ENCODE measurements at regions not wholly inside any gene's neighbourhood (a gene's known extent, or its start where the extent isn't known, plus 50 kb on each side); places are given as distances from the start of the nearest gene placed in this dataset.
"Not testable (repeated sequence)": the region's sequence is repeated elsewhere in the genome, so short reads cannot be mapped to it uniquely, and the experiment has no call there.

DNA sequence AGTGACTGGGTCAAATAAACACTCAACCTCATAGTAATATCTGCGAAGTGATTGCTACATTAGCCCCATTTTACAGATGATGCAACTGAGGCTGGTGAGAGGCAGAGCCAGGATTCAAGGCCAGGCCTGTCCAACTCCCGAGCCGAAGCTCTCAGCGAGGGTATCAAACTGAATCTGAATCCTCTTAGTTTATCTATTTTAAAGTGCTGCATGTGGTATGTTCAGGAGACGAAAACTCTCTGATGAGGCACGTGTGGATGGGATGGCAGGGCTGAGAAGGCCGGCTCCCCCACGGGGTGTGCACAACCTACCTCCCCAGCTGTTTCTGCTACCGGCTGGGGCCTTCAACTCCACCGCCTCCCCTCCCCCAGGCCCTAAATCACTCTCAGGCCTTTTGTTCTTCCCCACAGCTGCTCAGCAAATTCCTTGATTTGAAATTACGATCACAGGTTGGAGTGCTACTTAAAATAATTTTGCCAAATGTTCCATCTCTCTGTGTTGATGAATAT lies 171.8 kb downstream of the TOMM20 start:
- no peaks in the 10 kb centered on the region; the same call in 1 of the 2 replicates for H3K27me3 Mint-ChIP-seq (ENCODE audit: insufficient read depth)
- DNase-seq, result no peak
- H3K9me3 Mint-ChIP-seq, result no peaks in the 10 kb centered on the region
- peaks cover 62% of the 10 kb centered on the region for H3K4me1 Mint-ChIP-seq (ENCODE audit: low read depth)
- peak overlapping the region; percentile 5 for H3K27ac Mint-ChIP-seq
- peak overlapping the region; percentile 28 for H3K4me3 Mint-ChIP-seq
- TF ChIP-seq, protein P1, sequence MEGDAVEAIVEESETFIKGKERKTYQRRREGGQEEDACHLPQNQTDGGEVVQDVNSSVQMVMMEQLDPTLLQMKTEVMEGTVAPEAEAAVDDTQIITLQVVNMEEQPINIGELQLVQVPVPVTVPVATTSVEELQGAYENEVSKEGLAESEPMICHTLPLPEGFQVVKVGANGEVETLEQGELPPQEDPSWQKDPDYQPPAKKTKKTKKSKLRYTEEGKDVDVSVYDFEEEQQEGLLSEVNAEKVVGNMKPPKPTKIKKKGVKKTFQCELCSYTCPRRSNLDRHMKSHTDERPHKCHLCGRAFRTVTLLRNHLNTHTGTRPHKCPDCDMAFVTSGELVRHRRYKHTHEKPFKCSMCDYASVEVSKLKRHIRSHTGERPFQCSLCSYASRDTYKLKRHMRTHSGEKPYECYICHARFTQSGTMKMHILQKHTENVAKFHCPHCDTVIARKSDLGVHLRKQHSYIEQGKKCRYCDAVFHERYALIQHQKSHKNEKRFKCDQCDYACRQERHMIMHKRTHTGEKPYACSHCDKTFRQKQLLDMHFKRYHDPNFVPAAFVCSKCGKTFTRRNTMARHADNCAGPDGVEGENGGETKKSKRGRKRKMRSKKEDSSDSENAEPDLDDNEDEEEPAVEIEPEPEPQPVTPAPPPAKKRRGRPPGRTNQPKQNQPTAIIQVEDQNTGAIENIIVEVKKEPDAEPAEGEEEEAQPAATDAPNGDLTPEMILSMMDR (IDR thresholded peaks at IDR 0.05), result no peak
- no peaks in the 10 kb centered on the region for H3K36me3 Mint-ChIP-seq (ENCODE audit: low read depth)

DNA sequence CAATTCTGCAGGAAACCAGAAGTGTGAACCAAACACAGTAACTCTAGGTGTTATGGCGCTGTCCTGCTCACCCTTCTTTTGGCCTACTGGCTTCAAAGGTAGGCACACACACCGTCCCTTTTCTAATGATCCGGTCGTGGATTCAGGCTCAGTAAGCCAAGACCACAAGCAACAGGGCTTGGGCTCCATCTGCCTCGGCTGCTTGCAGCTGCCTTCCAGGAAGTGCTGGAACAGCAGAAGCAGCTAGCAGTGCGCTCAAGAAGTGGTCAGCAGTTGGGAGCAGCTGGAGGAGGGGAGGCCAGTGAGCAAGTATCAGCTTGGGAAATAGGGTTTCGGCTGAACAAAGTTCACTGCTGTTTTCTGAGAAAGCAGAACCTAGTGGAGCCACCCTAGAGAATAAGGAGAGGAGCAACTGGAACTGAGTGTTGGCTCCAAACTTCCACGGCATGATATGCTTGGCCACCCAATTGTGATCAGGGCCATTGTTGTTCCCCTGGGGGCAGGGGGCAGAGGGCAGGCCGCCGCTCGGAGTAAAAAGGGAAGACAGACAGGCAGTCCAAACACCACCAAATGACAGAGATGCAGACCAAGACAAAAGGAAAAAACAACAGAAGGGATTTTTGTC lies 173.4 kb downstream of the TOMM20 start:
- no peaks in the 10 kb centered on the region for H3K36me3 Mint-ChIP-seq (ENCODE audit: low read depth)
- H3K4me3 Mint-ChIP-seq, result peak overlapping the region; percentile 11; the same call in 1 of the 2 replicates
- H3K9me3 Mint-ChIP-seq, result no peaks in the 10 kb centered on the region
- no peak for DNase-seq
- peaks cover 46% of the 10 kb centered on the region for H3K4me1 Mint-ChIP-seq (ENCODE audit: low read depth)
- TF ChIP-seq, protein P1 (IDR thresholded peaks at IDR 0.05), result no peak
- peak overlapping the region; percentile 51; the same call in 1 of the 2 replicates for H3K27ac Mint-ChIP-seq
- no peaks in the 10 kb centered on the region; the same call in 1 of the 2 replicates for H3K27me3 Mint-ChIP-seq (ENCODE audit: insufficient read depth)

DNA sequence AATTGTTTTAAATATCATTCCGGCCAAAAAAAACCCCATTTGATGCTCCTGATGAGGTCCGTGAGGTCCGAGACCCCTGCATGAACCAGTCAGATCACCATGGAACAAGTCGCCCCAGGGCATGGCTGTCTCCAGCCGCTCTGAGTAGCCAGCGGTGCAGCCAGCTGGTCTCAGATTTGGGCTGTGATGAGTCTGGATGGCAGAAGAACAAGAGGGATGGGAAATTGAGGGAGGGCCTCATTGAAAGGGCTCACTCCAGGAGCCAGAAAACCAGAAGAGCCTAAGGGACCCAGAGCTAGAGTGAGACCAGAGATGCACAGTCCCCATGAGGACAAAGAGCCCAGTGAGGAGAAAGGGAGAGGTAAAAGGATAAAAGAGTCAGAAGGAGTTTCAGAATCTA lies 174.0 kb downstream of the TOMM20 start:
- H3K9me3 Mint-ChIP-seq, result peaks cover 3% of the 10 kb centered on the region
- H3K27me3 Mint-ChIP-seq (ENCODE audit: insufficient read depth), result no peaks in the 10 kb centered on the region; the same call in 1 of the 2 replicates
- TF ChIP-seq, protein P1 (IDR thresholded peaks at IDR 0.05), result no peak
- no peak overlapping the region for H3K27ac Mint-ChIP-seq
- no peak overlapping the region for H3K4me3 Mint-ChIP-seq
- no peak for DNase-seq
- H3K36me3 Mint-ChIP-seq (ENCODE audit: low read depth), result peaks cover 1% of the 10 kb centered on the region; the same call in 1 of the 2 replicates
- H3K4me1 Mint-ChIP-seq (ENCODE audit: low read depth), result peaks cover 43% of the 10 kb centered on the region

DNA sequence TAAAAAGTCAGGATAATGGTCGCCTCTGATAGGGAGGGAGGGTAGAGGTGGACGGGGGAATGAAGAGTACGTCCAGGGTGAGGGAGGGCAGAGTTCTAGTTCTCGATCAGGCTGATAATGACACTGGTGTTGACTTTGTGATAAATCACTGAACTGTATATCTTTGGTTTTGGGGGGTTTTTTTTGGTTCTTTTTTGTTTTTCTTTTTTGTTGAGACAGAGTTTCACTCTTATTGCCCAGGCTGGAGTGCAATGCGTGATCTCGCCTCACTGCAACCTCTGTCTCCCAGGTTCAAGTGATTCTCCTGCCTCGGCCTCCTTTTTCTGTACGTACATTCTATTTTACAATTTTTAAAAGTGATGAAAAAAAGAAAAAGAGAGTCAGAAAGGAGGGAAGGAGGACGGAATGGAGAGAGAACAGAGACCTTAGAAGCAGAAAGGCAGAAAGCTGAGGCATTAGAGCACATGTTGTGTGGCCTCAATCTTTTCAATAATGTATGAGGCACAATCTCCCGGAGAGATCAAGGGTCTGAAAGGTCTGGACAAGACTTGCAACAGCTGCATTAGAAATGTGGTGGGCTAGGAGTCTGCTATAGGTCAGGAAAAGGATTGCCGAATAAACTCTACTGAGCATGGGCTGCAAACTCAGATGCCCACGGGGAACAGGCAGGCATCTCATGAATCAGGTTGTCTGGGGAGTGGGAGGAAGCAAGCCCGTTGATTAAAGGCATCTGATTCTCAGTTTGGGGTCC lies 174.8 kb downstream of the TOMM20 start:
- Mint-ChIP-seq H3K27me3 (ENCODE audit: insufficient read depth) (no peaks in the 10 kb centered on the region; the same call in 1 of the 2 replicates), H3K36me3 (ENCODE audit: low read depth) (peaks cover 9% of the 10 kb centered on the region), H3K9me3 (peaks cover 10% of the 10 kb centered on the region), H3K4me3 (no peak overlapping the region), H3K4me1 (ENCODE audit: low read depth) (peaks cover 35% of the 10 kb centered on the region), H3K27ac (no peak overlapping the region)
- TF ChIP-seq, protein P1 (IDR thresholded peaks at IDR 0.05), result no peak
- no peak for DNase-seq

DNA sequence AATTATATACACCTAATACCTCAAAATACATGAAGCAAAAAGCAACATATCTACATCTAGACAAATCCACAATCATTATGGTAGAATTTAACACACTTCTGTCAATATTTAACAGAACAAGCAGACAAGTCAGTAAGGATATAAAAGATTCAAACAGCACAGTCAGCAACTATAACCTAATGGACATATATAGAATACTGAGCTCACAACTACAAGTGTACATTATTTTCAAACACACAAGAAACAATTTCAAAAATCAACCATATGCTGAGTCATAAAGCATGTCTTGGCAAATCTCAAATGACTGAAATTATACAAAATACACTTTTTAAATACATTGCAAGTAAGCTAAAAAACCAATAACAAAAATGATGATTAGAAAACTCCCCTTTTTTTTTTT lies 178.0 kb downstream of the TOMM20 start:
- peaks cover 10% of the 10 kb centered on the region for H3K9me3 Mint-ChIP-seq
- TF ChIP-seq, protein P1 (IDR thresholded peaks at IDR 0.05), result no peak
- H3K4me3 Mint-ChIP-seq, result no peak overlapping the region
- no peak overlapping the region for H3K27ac Mint-ChIP-seq
- no peak for DNase-seq
- H3K4me1 Mint-ChIP-seq (ENCODE audit: low read depth), result peaks cover 14% of the 10 kb centered on the region
- H3K27me3 Mint-ChIP-seq (ENCODE audit: insufficient read depth), result no peaks in the 10 kb centered on the region
- peaks cover 9% of the 10 kb centered on the region for H3K36me3 Mint-ChIP-seq (ENCODE audit: low read depth)

DNA sequence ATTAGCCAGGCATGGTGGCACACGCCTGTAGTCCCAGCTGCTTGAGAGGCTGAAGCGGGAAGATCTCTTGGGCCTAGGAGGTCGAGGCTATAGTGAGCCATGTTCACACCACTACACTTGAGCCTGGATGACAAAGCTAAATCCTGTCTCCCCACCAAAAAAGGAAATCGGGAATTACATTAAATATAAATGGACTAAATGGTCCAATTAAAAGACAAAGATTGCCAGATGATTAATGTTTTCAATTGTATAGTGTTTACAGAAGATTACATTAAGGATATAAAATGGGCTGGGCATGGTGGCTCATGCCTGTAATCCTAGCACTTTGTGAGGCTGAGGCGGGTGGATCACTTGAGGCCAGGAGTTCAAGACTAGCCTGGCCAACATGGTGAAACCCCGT lies 179.1 kb downstream of the TOMM20 start:
- not testable (repeated sequence) for H3K27ac Mint-ChIP-seq; H3K27me3 Mint-ChIP-seq (ENCODE audit: insufficient read depth); H3K9me3 Mint-ChIP-seq; H3K4me1 Mint-ChIP-seq (ENCODE audit: low read depth); H3K4me3 Mint-ChIP-seq; DNase-seq; H3K36me3 Mint-ChIP-seq (ENCODE audit: low read depth)
